ENCODE measurements at regions not wholly inside any gene's neighbourhood (a gene's known extent, or its start where the extent isn't known, plus 50 kb on each side); places are given as distances from the start of the nearest gene placed in this dataset.

GRCh38 chr10:10623958-10624566, 393.6 kb upstream of the CELF2 start (continued):
- TF ChIP-seq REST (IDR thresholded peaks at IDR 0.05; ENCODE audit: low read depth): no peak

GRCh38 chr10:10624567-10624962, 393.1 kb upstream of the CELF2 start:
- H3K4me2 ChIP-seq (ENCODE audit: low read length): no peak overlapping the region
- no peak overlapping the region for H3K27ac ChIP-seq (ENCODE audit: low read depth, low read length)
- no peaks in the 10 kb centered on the region for H4K20me1 ChIP-seq (ENCODE audit: insufficient read depth)
- no peaks in the 10 kb centered on the region for H3K79me2 ChIP-seq (ENCODE audit: insufficient read depth, low read length)
- H3K4me3 ChIP-seq (replicated peaks in 1 of 2; ENCODE audit: low read depth in 1 of 2, low read length in 2 of 2): no peak overlapping the region
- H3K27me3 ChIP-seq (ENCODE audit: insufficient read depth, low read length): no peaks in the 10 kb centered on the region
- intact Hi-C loops (cut with micrococcal nuclease): no loop called here
- ChIA-PET CTCF (no interaction called here), RAD21 (ENCODE audit: low non-redundant PET in 1 of 2, low total read pairs in 2 of 2, uncharacterized antibody in 2 of 2, unreplicated experiment in 2 of 2) (no interaction called here), POLR2A (no interaction called here)
- TF ChIP-seq ZBTB33 (IDR thresholded peaks at IDR 0.05; ENCODE audit: extremely low read depth, insufficient replicate concordance, low read length) (no peak), POLR2A (IDR thresholded peaks at IDR 0.05; ENCODE audit: borderline replicate concordance, extremely low read depth, insufficient read depth, insufficient read length) (no peak)
- no peak for ATAC-seq
- no peaks in the 10 kb centered on the region for H3K9me2 ChIP-seq (ENCODE audit: insufficient read depth)
- no peak overlapping the region for H2AFZ ChIP-seq (ENCODE audit: low read depth, low read length, poor library complexity, severe bottlenecking)
- H3K9ac ChIP-seq (ENCODE audit: low read length): no peak overlapping the region
- H3K4me1 ChIP-seq (ENCODE audit: control insufficient read depth in 1 of 2, insufficient read depth in 2 of 2, low read length in 2 of 2): no peaks in the 10 kb centered on the region
- no TSS peak for BruUV-seq (replicated peaks)
- peaks cover 3 to 17% of the 10 kb centered on the region in 2 experiments; a peak in 2 of 4 replicates for H3K9me3 ChIP-seq (ENCODE audit: control insufficient read depth in 1 of 2, insufficient read depth in 1 of 2, low read depth in 1 of 2, low read length in 2 of 2)
- no peak for DNase-seq (ENCODE audit: low read depth, low spot score)
- H3K36me3 ChIP-seq (ENCODE audit: control insufficient read depth in 1 of 2, insufficient read depth in 2 of 2, low read length in 2 of 2): no peaks in the 10 kb centered on the region

Measured in HCT116 (cell line).